Keratinocyte (primary cell): ENCODE measurements at regions not wholly inside any gene's neighbourhood (a gene's known extent, or its start where the extent isn't known, plus 50 kb on each side); places are given as distances from the start of the nearest gene placed in this dataset.

ENCODE experiments used
- DNase-seq: peaks from one replicate; pipeline ENCODE4 v3.0.0-alpha.2; 2011; ENCODE audit warnings: low read depth, missing footprints, low spot score
- FAIRE-seq: peaks from 2 replicates; lab custom pipeline; 2011; peaks lifted over from hg19 to GRCh38; lab: Jason Lieb, UNC
- H2AFZ ChIP-seq: 2 replicates; pipeline ENCODE4 v1.6.0; 2012; ENCODE audit warnings: low read length, control low read depth, inconsistent platforms; ENCODE audit not compliant: control insufficient read depth
- H3K27ac ChIP-seq: 2 replicates; pipeline ENCODE4 v1.5.1; 2011; ENCODE audit warnings: low read length; ENCODE audit not compliant: control insufficient read depth, insufficient read depth
- H3K27me3 ChIP-seq: 3 replicates; pipeline ENCODE4 v1.6.0; 2011; ENCODE audit warnings: low read length; ENCODE audit not compliant: control insufficient read depth, insufficient read depth; ENCODE audit errors: extremely low read depth
- H3K36me3 ChIP-seq, 2 experiments: 2 replicates in 1 of 2; 3 replicates in 1 of 2; pipeline ENCODE4 v1.5.1; 2011; ENCODE audit warnings: low read length in 2 of 2, mild to moderate bottlenecking in 1 of 2; ENCODE audit not compliant: control insufficient read depth in 2 of 2, insufficient read depth in 2 of 2; ENCODE audit errors: extremely low read depth in 1 of 2
- H3K4me1 ChIP-seq: 3 replicates; pipeline ENCODE4 v1.5.1; 2011; ENCODE audit warnings: low read length; ENCODE audit not compliant: control insufficient read depth, insufficient read depth; ENCODE audit errors: extremely low read depth
- H3K4me2 ChIP-seq: 3 replicates; pipeline ENCODE4 v1.6.0; 2011; ENCODE audit warnings: low read depth, low read length; ENCODE audit not compliant: control insufficient read depth, insufficient read depth; ENCODE audit errors: extremely low read depth
- H3K4me3 ChIP-seq, 3 experiments: fragments of 200-600 bp in 1 of 3; sonication (generic) in 1 of 3; 2 replicates in 2 of 3; 3 replicates in 1 of 3; pipeline ENCODE4 v1.5.1; 2011 to 2016; ENCODE audit warnings: low read length in 3 of 3, mild to moderate bottlenecking in 3 of 3, control low read depth in 2 of 3, inconsistent platforms in 1 of 3, low read depth in 1 of 3, mixed read lengths in 1 of 3, mixed run types in 1 of 3, moderate library complexity in 1 of 3; ENCODE audit not compliant: control insufficient read depth in 2 of 3, insufficient read depth in 2 of 3; ENCODE audit errors: extremely low read depth in 1 of 3
- H3K79me2 ChIP-seq: 2 replicates; pipeline ENCODE4 v1.6.0; 2012; ENCODE audit warnings: low read length; ENCODE audit not compliant: control insufficient read depth, insufficient read depth
- H3K9ac ChIP-seq: 3 replicates; pipeline ENCODE4 v1.6.0; 2011; ENCODE audit warnings: low read length; ENCODE audit not compliant: control insufficient read depth, insufficient read depth; ENCODE audit errors: extremely low read depth
- H3K9me1 ChIP-seq: 3 replicates; pipeline ENCODE4 v1.6.0; 2011; ENCODE audit warnings: low read length; ENCODE audit not compliant: control insufficient read depth, insufficient read depth; ENCODE audit errors: extremely low read depth
- H3K9me3 ChIP-seq: 2 replicates; pipeline ENCODE4 v1.5.1; 2012; ENCODE audit warnings: low read depth, low read length; ENCODE audit not compliant: control insufficient read depth
- H4K20me1 ChIP-seq: 3 replicates; pipeline ENCODE4 v1.6.0; 2011; ENCODE audit warnings: low read length; ENCODE audit not compliant: control insufficient read depth, insufficient read depth; ENCODE audit errors: extremely low read depth
- CTCF ChIP-seq, 3 experiments: IDR thresholded peaks in 1 of 3; conservative IDR thresholded peaks in 1 of 3; optimal IDR thresholded peaks in 1 of 3; 2 replicates in 2 of 3; 3 replicates in 1 of 3; pipeline versions ENCODE3 to v1.5.1; 2011; ENCODE audit warnings: low read length in 3 of 3, mild to moderate bottlenecking in 3 of 3, moderate library complexity in 2 of 3, control low read depth in 1 of 3, inconsistent platforms in 1 of 3; ENCODE audit not compliant: insufficient read depth in 2 of 3; ENCODE audit errors: extremely low read depth in 1 of 3
- EZH2 ChIP-seq: IDR thresholded peaks from one replicate; pipeline ENCODE4 v1.6.1; 2012; ENCODE audit warnings: inconsistent platforms, mild to moderate bottlenecking, low read length, moderate library complexity
- dilution Hi-C: fragments of 300-500 bp; cut with MboI; formaldehyde crosslinking; loops from one replicate; pipeline ENCODE4 v1.7.0; 2020; ENCODE audit warnings: low sequenced_read_pairs; ENCODE audit not compliant: extremely low pct_ligation_motif_present

GRCh38 chr10:128297709-128298378, 171.6 kb upstream of the MKI67 start:
- Histone ChIP-seq H3K4me2 (no peak overlapping the region), H2AFZ (no peak overlapping the region), H3K9me3 (peaks cover 4% of the 10 kb centered on the region), H4K20me1 (no peaks in the 10 kb centered on the region), H3K27ac (no peak overlapping the region), H3K9me1 (no peaks in the 10 kb centered on the region), H3K27me3 (no peaks in the 10 kb centered on the region), H3K4me1 (no peaks in the 10 kb centered on the region), H3K79me2 (no peaks in the 10 kb centered on the region), H3K9ac (no peak overlapping the region), H3K36me3 (no peaks in the 10 kb centered on the region), H3K4me3 (no peak overlapping the region)
- TF ChIP-seq CTCF (optimal IDR thresholded peaks at IDR 0.05 in 1 of 3, IDR thresholded peaks at IDR 0.05 in 1 of 3, conservative IDR thresholded peaks at IDR 0.05 in 1 of 3; ENCODE audit: extremely low read depth in 1 of 3, insufficient read depth in 2 of 3, low read length in 3 of 3) = no peak
- no peak for TF ChIP-seq EZH2
- FAIRE-seq (no peak), DNase-seq (no peak)
- dilution Hi-C loops = no loop called here

GRCh38 chr10:128298587-128298986, 172.4 kb upstream of the MKI67 start:
- H3K9me3 ChIP-seq = peaks cover 4% of the 10 kb centered on the region
- H3K4me1 ChIP-seq = no peaks in the 10 kb centered on the region
- no peaks in the 10 kb centered on the region for H3K79me2 ChIP-seq
- no peak for FAIRE-seq
- no peaks in the 10 kb centered on the region for H3K9me1 ChIP-seq
- H3K4me2 ChIP-seq = no peak overlapping the region
- no peaks in the 10 kb centered on the region for H3K36me3 ChIP-seq
- H3K9ac ChIP-seq = no peak overlapping the region
- no peaks in the 10 kb centered on the region for H4K20me1 ChIP-seq
- H2AFZ ChIP-seq = no peak overlapping the region
- no peak for DNase-seq
- no peak overlapping the region for H3K4me3 ChIP-seq
- dilution Hi-C loops = no loop called here
- H3K27me3 ChIP-seq = no peaks in the 10 kb centered on the region
- H3K27ac ChIP-seq = no peak overlapping the region
- no peak for TF ChIP-seq CTCF (optimal IDR thresholded peaks at IDR 0.05 in 1 of 3, IDR thresholded peaks at IDR 0.05 in 1 of 3, conservative IDR thresholded peaks at IDR 0.05 in 1 of 3; ENCODE audit: extremely low read depth in 1 of 3, insufficient read depth in 2 of 3, low read length in 3 of 3)
- TF ChIP-seq EZH2 = no peak
